ENCODE measurements at regions not wholly inside any gene's neighbourhood (a gene's known extent, or its start where the extent isn't known, plus 50 kb on each side); places are given as distances from the start of the nearest gene placed in this dataset.

GRCh38 chr5:167892352-167893115 lies 398.9 kb upstream of the WWC1 start:
- TF ChIP-seq POLR2A (IDR thresholded peaks at IDR 0.05) (no peak), CTCF (IDR thresholded peaks at IDR 0.05 in 4 of 5, conservative IDR thresholded peaks at IDR 0.05 in 1 of 5) (no peak)

Measured in gastrocnemius medialis (tissue), 4 donors.